H1 (cell line): ENCODE measurements at regions not wholly inside any gene's neighbourhood (a gene's known extent, or its start where the extent isn't known, plus 50 kb on each side); places are given as distances from the start of the nearest gene placed in this dataset.

Experiments used
- CEBPB ChIP-seq: IDR thresholded peaks from 2 replicates; pipeline ENCODE4 v1.6.1; 2012; ENCODE audit warnings: low read depth, low read length
- CTCF ChIP-seq, 3 experiments: IDR thresholded peaks; 1 replicate in 2 of 3; 2 replicates in 1 of 3; pipeline versions ENCODE4 v1.5.1 to v1.6.1; 2011; ENCODE audit warnings: low read length in 3 of 3, mild to moderate bottlenecking in 3 of 3, inconsistent platforms in 2 of 3, low read depth in 1 of 3, moderate library complexity in 1 of 3; ENCODE audit not compliant: insufficient read depth in 1 of 3; ENCODE audit errors: control extremely low read depth in 1 of 3
- EP300 ChIP-seq, 2 experiments: IDR thresholded peaks; 1 replicate in 1 of 2; 2 replicates in 1 of 2; pipeline ENCODE4 v1.6.1; 2011 to 2012; ENCODE audit warnings: low read depth in 2 of 2, low read length in 2 of 2, mild to moderate bottlenecking in 2 of 2, borderline replicate concordance in 1 of 2, inconsistent platforms in 1 of 2, moderate library complexity in 1 of 2
- EZH2 ChIP-seq: fragments of 200-600 bp; sonication (generic); IDR thresholded peaks from 2 replicates; pipeline ENCODE4 v1.7.1; 2012; ENCODE audit warnings: low read depth, mild to moderate bottlenecking, moderate library complexity, low read length, inconsistent platforms; ENCODE audit not compliant: severe bottlenecking
- FOSL1 ChIP-seq: IDR thresholded peaks from 2 replicates; pipeline ENCODE4 v1.6.1; 2011; ENCODE audit warnings: mild to moderate bottlenecking, low read depth, low read length, moderate library complexity; ENCODE audit not compliant: insufficient read depth
- MAX ChIP-seq: IDR thresholded peaks from 2 replicates; pipeline ENCODE4 v1.6.1; 2012; ENCODE audit warnings: inconsistent platforms
- POLR2A ChIP-seq, 2 experiments: IDR thresholded peaks; 1 replicate in 1 of 2; 2 replicates in 1 of 2; pipeline ENCODE4 v1.6.1; 2011; ENCODE audit warnings: low read depth in 2 of 2, low read length in 2 of 2, mild to moderate bottlenecking in 2 of 2; ENCODE audit errors: control extremely low read depth in 1 of 2
- POLR2AphosphoS5 ChIP-seq: IDR thresholded peaks from 2 replicates; pipeline ENCODE4 v1.6.1; 2011; ENCODE audit warnings: low read depth, low read length
- RAD21 ChIP-seq, 2 experiments: IDR thresholded peaks in 1 of 2; conservative IDR thresholded peaks in 1 of 2; 2 replicates each; pipeline ENCODE4 v1.6.1; 2011; ENCODE audit warnings: low read depth in 2 of 2, low read length in 2 of 2, improper control_type of control experiment in 1 of 2, inconsistent platforms in 1 of 2, mild to moderate bottlenecking in 1 of 2, moderate library complexity in 1 of 2
- RNF2 ChIP-seq: fragments of 200-900, 300-1000 bp; sonication (generic); IDR thresholded peaks from 2 replicates; pipeline ENCODE4 v1.7.1; 2016; ENCODE audit warnings: borderline replicate concordance, low read depth, mild to moderate bottlenecking, antibody characterized with exemption, low read length; ENCODE audit not compliant: poor library complexity, severe bottlenecking; ENCODE audit errors: missing control alignments
- SIX5 ChIP-seq: IDR thresholded peaks from 2 replicates; pipeline ENCODE4 v1.6.1; 2011; ENCODE audit warnings: mild to moderate bottlenecking, low read depth, low read length
- SP1 ChIP-seq: IDR thresholded peaks from 2 replicates; pipeline ENCODE4 v1.6.1; 2011; ENCODE audit warnings: low read depth, low read length
- SP2 ChIP-seq: IDR thresholded peaks from 2 replicates; pipeline ENCODE4 v1.6.1; 2012; ENCODE audit warnings: mild to moderate bottlenecking, low read length, inconsistent platforms
- TEAD4 ChIP-seq: IDR thresholded peaks from 2 replicates; pipeline ENCODE4 v1.6.1; 2012; ENCODE audit warnings: low read depth, low read length, inconsistent platforms, mixed read lengths

- TF ChIP-seq EP300 (IDR thresholded peaks at IDR 0.05; ENCODE audit: borderline replicate concordance in 1 of 2, low read depth in 2 of 2, low read length in 2 of 2), result no peak
- no peak for TF ChIP-seq SIX5
- TF ChIP-seq EZH2, result no peak
- no peak for TF ChIP-seq MAX
- TF ChIP-seq FOSL1, result no peak
- no peak for TF ChIP-seq CTCF (IDR thresholded peaks at IDR 0.05; ENCODE audit: control extremely low read depth in 1 of 3, insufficient read depth in 1 of 3, low read depth in 1 of 3, low read length in 3 of 3)
- TF ChIP-seq SP2, result no peak
- TF ChIP-seq TEAD4, result no peak
- no peak for TF ChIP-seq SP1
- no peak for TF ChIP-seq CEBPB
- no peak for TF ChIP-seq POLR2A (IDR thresholded peaks at IDR 0.05; ENCODE audit: control extremely low read depth in 1 of 2, low read depth in 2 of 2, low read length in 2 of 2)
- TF ChIP-seq RNF2, result no peak
- TF ChIP-seq POLR2AphosphoS5, result no peak
- no peak for TF ChIP-seq RAD21 (IDR thresholded peaks at IDR 0.05 in 1 of 2, conservative IDR thresholded peaks at IDR 0.05 in 1 of 2; ENCODE audit: low read depth in 2 of 2, low read length in 2 of 2)
Measured at GRCh38 chr12:94080341-94081009, 67.9 kb upstream of the PLXNC1 start.
